LHCN-M2 (cell line): ENCODE measurements at regions not wholly inside any gene's neighbourhood (a gene's known extent, or its start where the extent isn't known, plus 50 kb on each side); places are given as distances from the start of the nearest gene placed in this dataset.
"Not testable (repeated sequence)": the region's sequence is repeated elsewhere in the genome, so short reads cannot be mapped to it uniquely, and the experiment has no call there.

Experiments
- DNase-seq: peaks from one replicate; pipeline ENCODE4 v3.0.0-alpha.2; 2012; ENCODE audit warnings: low read depth

DNA sequence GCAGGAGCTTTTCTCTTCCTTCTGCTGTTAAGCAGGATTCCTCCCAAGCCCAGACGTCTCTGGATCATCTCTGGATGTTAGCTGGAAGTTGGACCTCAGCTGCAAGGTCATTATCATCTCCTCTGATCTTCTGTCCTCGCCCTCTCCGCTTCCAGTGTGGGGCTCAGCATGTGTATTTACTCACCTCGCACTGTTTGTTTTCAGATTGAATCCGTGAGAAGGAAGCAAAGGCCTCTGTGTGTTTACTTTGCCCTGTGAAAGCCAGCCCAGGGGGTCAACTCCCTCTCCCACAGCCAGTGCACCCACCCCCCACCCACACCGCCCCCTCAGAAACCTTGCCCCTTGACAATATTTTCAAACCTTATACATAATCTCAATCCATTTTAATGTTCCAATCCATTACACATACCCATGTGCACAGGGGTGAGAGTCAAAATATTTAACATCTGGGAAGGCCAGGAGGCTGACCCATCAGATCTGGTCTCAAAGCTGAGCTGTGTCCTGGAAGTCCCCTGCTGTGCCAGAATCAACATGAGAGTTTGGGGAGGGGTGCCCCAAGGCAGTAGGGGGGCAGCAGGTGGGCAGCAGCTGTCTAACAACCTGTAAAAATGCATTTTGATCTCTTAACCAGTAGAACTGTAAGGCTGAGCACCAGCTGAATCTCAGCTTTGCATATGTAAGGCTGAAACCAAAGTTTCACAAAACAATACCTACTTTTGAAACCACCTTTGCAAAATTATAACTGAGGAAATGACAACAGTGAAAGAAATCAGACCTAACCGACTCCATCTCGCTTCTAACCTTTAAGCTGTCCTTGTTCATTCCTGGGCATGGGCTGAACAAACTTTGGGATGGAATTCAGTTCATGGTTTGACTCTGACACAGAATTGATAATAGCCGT is 157.9 kb downstream of the ZNF664 start:
- no peak for DNase-seq

DNA sequence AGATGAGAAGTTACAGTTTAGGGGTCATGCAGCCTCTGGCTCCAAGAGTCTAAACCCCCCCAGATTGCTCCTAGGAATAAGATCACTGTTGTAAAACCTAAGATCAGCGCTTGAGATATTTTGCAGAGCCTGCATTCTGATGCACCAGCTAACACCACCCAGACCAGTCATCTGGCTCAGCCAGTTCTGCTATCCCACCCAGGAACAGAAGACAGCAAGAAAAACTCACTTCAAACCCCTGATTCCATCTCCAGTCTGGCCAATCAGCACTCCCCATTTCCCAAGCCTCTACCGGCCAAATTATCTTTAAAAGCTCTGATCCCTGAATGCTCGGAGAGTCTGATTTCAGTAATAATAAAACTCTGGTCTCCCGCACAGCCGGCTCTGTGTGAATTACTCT is 158.6 kb downstream of the ZNF664 start:
- no peak for DNase-seq

DNA sequence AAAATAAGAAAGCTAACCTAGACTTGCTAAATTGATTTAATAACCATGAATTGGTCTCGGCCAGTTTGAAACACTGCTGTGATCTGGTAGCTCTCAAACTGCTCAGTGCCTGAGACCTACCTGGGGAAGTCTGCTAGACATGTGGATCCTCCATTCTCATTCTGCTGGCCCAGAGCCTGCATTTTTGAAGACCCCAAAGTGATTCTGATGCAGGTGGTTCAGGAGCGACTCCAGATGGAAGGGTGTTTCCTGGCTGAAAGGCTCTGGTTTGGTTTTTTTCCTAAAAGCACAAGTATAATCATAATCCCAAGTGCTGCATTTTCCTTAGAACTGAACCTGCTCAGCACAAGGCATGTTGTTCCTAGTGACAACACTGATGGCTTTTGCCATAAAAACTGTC is 159.5 kb downstream of the ZNF664 start:
- no peak for DNase-seq

DNA sequence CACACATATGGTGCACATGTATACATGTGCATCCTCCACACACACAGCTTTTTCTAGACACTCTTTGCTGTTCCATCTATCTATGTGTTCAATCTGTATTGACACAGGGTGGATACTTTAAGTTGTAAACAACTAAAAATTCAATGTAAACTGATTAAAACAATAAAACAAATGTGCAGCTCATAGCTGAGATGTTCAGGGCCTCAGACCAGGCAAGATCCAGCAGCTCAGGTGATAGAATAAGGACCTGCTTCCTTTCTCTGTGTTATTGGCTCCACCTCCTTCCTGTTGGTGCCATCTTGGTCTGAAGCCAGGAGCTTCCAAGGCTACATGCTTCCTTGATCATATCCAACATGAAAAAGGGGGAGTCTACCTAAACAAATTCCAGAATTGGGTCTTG is 158.1 kb upstream of the RFLNA start:
- no peak for DNase-seq

DNA sequence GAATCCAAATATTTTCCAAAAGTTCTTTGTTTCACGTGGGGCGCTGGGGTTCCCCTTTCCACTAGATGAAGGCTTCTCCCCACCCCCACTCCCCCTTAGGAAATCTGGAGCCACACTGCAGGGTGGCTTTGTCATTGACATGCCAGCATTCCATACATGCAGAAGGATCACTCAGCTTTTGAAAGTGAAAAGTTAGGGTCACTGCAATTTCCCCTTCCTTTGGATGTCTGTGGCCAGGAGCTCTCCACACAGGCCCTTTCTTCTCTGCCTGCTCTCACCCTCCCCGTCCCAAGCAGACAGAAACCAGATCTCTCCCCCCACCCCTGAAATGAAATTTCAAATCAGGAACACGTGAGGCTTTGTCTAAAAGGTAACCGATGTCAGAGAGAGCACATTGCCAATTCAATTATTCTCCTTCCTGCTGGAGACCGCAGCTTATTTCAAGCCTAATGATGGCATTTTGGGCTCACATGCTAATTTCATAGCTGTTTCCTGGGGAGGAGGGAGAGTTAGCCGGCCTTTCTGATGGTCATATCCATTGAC is 153.9 kb upstream of the RFLNA start:
- DNase-seq, result no peak

DNA sequence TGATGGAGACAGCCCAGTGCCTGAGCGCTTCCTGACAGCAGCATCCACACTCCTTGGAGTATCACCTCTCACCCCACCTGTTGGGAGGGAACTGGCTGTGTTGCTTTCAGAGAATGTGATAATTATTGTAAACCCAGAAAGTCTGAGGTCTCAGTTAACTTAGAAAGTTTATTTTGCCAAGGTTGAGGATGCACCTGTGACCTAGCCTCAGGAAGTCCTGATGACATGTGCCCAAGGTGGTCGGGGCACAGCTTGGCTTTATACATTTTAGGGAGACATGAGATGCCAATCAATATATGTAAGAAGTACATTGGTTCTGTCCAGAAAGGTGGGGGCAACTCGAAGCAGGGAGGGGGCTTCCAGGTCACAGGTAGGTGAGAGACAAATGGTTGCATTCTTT is 153.3 kb upstream of the RFLNA start:
- DNase-seq, result not testable (repeated sequence)

DNA sequence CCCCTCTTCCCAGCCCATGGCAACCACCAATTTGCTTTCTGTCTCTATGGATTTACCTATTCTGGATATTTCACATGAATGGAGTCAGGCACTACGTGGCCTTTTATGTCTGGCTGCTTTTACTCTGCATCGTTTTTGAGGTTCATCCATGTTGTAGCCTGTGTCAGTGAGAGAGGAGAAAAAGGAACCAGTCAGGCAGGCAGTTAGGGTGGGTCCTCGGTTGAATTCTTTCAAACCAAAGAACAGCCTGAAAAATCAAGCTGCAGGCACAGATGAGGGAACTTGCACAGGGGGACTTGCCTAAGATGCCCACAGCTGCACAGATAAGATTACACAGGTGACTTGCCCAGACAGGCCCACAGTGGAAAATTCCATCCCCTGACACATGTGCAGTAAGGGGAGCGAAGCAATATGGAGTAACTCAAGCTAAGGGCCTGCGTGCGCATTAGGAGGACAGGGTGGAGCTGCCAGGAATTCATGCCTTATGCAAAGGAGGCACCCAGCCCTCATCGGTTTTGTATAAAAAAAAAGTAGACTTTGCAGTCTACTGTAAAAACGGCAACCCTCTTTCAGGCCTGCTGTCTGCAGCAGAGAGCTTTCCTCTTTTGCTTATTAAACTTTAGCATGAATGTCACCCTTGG is 152.4 kb upstream of the RFLNA start:
- no peak for DNase-seq

DNA sequence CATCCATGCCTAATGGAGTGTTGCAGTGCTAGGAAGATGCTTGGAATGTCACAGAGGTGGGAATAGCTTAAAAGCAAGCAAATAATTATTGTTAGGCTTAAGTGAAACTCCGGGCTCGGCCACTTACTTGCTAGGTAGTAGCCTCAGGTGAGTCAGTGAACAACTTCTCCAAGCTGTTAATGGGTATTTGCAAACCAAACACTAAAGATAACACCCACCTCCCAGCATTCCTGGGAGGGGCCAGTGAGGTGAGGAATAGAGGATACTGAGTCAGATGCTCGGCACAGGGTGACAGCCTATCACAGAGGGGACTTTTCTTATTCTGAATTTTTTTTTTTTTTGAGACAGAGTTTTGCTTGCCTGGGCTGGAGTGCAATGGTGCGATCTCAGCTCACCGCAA is 151.2 kb upstream of the RFLNA start:
- no peak for DNase-seq

DNA sequence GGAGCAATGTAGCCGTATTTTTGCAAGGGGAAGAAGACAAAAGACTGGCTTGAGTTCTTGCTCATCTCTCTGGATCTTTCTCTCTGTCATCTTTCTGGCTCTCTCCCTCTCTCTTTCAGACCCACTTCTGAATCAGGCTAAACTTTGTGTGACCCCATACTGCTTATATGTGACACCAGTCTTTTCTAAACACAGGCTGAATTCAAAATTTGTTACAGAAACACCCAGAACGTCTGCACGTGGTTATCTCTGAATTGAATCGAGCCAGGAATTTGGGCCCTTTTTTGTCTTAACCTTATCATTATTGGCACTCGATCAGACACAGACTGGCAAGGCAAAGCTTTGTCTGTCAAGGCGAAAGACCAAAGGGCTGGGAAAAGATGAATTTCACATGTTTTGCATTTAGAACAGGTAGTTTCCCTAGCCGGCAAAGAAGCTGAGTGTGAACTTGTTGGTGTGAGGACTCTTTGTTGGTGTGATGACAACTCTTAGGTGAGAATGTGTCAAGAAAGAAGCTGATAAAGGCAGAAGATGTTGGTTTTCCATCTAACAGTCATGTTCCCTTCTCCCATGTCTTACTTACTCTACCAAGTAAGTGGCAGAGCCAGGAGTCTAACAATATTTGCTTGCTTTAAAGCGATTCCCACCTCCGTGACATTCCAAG is 150.2 kb upstream of the RFLNA start:
- no peak for DNase-seq

DNA sequence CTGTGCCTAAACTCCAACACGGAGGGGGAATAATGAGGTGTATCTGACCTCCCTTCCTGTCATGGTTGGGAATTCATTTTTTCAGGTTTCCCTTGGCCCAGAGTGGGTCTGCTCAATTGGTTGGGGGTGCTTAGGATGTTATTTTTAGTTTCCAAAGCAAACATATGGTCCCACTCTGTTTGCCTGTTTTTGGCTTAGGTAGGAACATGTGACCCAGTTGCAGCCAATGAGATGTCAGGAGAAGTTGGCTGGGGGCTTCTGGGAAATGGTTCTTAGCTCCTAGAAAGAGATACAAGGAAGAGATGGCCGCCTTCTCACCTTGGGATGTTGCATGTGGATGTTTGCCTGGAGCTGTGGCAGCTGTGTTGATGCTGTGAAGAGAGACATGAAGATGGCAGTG is 147.9 kb upstream of the RFLNA start:
- DNase-seq, result no peak

DNA sequence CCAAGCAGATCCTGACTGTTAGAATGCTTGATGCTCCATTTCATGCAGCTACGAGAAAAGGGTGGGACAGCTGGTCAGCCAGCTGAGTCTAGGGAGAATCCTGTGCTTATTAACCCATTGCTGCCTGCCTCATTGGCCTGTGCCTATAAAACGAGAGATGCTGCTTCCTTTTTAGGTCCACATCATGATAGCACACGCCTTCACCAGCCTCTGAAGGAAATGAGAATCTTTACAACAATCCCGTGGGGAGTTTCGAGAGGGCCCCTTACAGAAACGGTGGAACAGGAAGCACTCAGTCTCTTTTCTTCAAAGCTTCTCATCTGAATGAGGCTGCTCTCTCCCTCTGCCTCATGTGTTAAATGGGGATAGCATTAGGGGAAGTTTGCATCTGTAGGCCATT is 147.3 kb upstream of the RFLNA start:
- no peak for DNase-seq

DNA sequence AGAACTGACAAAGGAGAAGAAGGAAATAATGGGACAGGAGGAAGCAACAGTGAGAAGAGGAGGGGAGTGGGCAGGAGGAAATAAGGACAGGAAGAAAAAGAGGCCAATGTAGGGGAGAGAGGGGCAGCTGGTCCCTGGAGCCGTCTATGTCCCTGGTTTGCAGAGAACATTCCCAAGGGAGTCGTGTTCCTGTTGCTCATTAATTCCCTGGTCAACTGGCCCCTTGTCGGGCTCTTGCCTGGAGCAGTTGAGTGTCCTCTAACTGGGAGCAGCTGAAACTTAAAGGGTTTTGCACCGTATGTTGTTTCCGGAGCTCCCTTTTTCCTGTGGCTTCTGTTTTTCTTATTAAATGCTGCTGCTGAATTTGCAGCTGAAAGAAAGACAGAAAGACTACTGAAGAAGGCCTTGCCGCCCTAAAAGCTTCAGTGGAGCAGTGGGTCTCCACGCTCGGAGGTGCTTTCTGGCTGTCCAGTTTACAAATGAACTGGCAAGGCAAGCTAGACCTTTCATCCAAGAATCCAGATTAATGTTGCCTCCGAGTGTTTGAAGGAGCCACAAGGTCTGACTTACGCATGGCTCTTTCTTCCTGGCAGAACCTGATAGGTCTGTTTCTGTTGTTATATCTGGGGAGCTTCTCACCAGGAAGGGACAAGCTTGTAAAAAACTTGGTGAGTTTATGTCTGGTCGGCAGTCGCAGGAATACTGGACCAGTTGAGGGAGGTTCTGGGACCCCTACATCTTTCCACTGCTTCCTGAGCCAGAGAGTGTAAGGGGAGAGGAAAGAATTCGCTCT is 146.2 kb upstream of the RFLNA start:
- DNase-seq, result no peak

DNA sequence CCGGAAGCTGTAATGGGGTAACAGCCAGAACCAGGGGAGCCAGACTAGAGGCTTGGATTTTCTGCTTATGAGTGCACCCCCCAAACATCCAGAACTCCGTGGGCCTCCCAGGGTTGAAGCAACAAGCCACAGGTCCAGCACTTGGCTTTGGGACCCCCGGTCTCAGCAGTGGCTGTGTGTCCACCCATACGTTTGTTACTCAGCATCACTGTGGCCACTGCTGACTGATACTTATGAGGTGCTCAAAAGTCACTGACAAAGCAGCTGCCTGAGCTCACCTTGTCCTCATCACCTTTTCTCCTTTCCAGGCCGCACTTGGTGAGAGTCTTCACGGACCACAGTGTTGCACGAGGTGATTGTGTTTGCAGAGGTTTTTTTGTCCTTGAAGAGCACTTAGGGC is 145.6 kb upstream of the RFLNA start:
- no peak for DNase-seq

DNA sequence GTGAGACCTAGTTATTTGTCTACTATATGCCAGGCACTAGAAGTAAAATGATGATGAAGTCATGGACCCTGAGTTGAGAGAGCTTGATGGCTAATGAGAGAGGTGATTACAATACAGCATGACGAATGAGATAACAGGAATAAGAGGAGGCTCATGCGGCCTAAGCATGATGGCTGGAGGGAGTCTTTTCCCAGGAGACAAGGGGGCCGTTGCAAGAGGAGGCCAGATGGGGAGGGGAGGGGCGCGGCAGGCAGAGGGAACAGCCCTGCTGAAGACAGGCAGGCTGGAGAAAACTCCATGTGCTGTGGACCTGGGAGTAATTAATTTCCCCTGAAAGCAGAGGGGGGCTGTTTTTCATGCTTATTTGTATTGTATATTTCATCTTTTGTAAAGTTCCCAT is 144.7 kb upstream of the RFLNA start:
- no peak for DNase-seq

DNA sequence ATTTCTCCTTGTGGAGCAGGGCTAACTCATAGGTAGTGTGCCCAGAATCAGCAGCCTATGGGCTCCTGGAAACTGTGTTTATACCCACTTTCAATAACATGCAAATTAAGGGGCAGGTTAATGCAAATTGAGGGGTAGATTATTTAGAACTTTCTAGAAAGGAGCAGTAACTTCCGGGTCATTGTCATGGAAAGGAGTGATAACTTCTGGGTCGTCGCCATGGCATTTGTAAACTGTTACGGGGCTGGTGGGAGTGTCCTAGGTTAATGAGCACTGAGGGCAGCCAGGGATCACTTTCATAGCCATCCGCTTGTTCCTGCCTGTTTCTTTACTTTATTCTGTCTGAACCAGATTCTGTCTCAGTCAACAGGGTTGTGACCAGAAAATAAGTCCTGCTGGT is 143.3 kb upstream of the RFLNA start:
- DNase-seq, result no peak

DNA sequence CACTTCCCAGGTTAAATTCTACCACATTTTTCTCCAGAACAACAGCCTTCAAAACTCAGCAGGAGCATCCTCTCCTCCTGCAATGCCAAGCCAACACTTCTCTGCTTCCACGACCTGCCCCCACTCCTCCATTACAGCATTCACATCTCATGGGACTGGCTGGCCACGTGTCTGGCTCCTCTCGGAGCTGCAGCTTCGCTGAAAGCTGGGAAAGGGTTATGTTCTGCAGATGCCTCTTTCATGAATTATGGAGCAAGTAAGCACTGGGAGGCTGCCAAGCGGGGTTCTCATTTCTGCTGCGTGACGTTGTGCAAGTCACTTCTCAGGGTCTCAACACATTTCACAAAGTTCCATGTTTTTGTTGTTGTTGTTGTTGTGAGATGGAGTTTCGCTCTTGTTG is 142.2 kb upstream of the RFLNA start:
- DNase-seq, result no peak

DNA sequence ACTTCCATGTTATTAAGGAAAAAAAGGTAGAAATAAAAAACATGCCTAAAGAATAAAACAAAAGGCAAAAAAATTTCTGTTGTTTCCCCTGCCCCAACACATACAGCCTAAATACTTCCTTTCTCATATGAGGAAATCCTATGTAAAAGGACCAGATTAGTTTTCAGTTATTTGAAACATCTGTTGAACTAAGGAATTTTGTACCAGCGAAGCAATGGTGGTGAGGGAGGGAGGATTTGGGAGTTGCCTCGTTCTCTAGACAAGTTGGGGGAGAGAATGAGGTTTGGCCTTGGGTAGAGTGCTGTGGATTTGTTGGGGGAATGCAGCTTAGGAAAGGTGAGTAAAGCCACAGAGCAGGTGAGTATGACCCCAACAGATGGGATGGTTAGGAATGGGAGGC is 141.5 kb upstream of the RFLNA start:
- no peak for DNase-seq

DNA sequence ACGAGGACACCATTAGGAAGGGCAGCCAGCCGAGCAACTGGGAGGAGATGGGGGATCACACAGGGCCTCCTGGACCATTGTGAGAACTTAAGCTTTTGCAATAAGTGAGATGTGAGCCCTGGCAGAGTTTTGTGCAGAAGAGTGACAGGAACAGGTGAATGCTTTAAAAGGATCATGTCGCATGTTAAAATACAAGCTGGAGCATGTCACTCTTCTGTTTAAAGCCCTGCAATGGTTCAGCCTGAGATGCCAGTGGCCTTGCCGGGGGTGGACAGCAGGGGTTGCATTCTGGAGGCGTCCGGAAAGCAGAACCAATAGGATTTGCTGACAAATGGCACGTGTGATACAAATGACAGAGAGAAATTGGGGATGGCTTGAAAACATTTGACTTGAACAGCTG is 137.5 kb upstream of the RFLNA start:
- DNase-seq, result peak; percentile 58

DNA sequence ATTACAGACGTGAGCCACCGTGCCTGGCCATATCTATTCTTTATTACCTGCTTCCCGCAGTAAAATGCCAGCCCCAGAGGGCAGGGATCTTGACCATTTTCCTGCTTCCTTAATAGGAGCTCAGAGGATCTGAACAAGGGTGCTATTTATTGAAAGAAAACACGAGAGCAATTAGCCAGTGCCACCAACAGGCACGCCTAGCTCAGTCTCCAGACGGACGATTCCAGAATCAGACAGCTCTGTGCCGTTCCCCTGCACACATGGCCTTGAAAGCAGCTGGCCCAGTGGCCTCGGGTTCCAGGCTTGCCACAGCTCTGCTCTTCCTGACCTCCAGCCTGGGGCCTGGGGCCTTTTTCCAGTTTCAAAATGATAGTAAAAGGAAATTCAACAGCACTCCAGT is 135.2 kb upstream of the RFLNA start:
- no peak for DNase-seq

DNA sequence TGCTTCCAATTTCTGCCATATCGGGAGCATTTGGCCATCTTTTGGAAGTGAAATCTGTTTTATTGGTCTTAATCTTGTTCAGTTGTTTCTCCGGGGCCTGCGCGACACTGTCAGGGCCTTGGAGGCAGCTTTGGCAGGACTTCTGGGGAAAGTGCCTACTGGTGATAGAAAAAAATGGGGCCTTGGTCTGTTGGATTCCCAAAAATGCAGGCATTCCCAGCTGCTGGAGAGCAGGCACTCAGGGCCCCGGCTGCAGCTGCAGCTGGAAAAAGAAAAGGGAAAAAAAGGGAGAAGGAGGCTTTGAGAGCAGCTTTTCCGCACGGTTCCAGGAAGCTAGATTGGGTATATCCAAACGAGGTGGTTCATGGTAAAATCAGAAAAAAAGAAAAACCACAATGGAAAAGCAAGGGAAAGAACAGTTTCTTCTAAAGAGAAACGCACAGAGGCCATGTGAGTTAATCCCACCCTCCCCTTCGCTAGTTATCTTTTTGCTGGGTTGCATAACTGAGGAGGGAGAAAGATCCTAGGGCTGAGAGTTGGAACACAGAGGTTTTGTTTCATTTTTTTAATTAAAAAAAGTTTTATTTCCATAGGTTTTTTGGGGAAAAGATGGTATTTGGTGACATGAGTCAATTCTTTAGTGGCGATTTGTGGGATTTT is 134.7 kb upstream of the RFLNA start:
- DNase-seq, result no peak

DNA sequence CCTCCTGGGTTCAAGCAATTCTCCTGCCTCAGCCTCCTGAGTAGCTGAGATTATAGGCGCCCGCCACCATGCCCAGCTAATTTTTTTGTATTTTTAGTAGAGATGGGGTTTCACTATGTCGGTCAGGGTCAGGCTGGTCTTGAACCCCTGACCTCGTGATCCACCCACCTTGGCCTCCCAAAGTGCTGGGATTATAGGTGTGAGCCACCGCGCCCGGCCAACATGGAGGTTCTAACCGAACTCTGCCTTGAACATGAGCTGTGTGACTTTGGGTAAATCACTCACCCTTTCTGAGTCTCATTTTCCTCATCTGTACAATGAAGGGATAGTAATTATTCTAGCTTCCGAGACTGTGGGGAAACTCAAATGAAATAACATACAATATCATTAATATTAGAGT is 133.5 kb upstream of the RFLNA start:
- DNase-seq, result not testable (repeated sequence)
